Heart left ventricle (tissue), 16 donors: ENCODE measurements at regions not wholly inside any gene's neighbourhood (a gene's known extent, or its start where the extent isn't known, plus 50 kb on each side); places are given as distances from the start of the nearest gene placed in this dataset.
A peak's percentile ranks its signal among the peaks of the same experiment; 100 is the strongest.

ENCODE experiments used
- ATAC-seq, 4 donors: fragments of 200-7000 bp; cut with Tn5 transposase; one replicate each; pipeline ENCODE4 v1.9.1; 2020 to 2022; ENCODE audit warnings: moderate library complexity in 4 of 4, mild to moderate bottlenecking in 3 of 4, moderate number of reproducible peaks in 1 of 4
- DNase-seq, 5 donors: peaks; one replicate each; pipeline ENCODE4 v3.0.0-alpha.2; 2020
- H3K27ac ChIP-seq, 12 donors: fragments of 200-600 bp; sonication (generic) in 4 of 12; one replicate each; pipeline versions ENCODE4 v1.5.0 to v1.8.0; 2016 to 2022; ENCODE audit warnings: mild to moderate bottlenecking in 2 of 12
- H3K27me3 ChIP-seq, 9 donors: fragments of 200-600 bp; sonication (generic) in 2 of 9; one replicate each; pipeline versions ENCODE4 v1.5.1 to v1.8.0; 2016 to 2022; ENCODE audit warnings: mild to moderate bottlenecking in 3 of 9
- H3K36me3 ChIP-seq, 9 donors: fragments of 200-600 bp; sonication (generic) in 2 of 9; one replicate each; pipeline versions ENCODE4 v1.5.0 to v1.8.0; 2018 to 2022; ENCODE audit warnings: mild to moderate bottlenecking in 2 of 9
- H3K4me1 ChIP-seq, 12 donors: fragments of 200-600 bp; sonication (generic) in 4 of 12; one replicate each; pipeline versions ENCODE4 v1.5.0 to v1.8.0; 2016 to 2022; ENCODE audit warnings: mild to moderate bottlenecking in 3 of 12
- H3K4me3 ChIP-seq, 12 donors: fragments of 200-600 bp; sonication (generic) in 4 of 12; one replicate each; pipeline versions ENCODE4 v1.5.0 to v1.8.0; 2017 to 2022; ENCODE audit warnings: mild to moderate bottlenecking in 9 of 12, moderate library complexity in 4 of 12
- H3K9me3 ChIP-seq, 12 donors: fragments of 200-600 bp; sonication (generic) in 4 of 12; one replicate each; pipeline versions ENCODE4 v1.5.0 to v1.8.0; 2016 to 2022; ENCODE audit warnings: mild to moderate bottlenecking in 1 of 12
- POLR2A ChIP-seq, 2 donors: fragments of 450-650 bp; IDR thresholded peaks; one replicate each; pipeline ENCODE4 v1.6.1; 2017; ENCODE audit warnings: antibody characterized with exemption in 2 of 2, mild to moderate bottlenecking in 2 of 2, moderate library complexity in 2 of 2
- WGBS, 4 donors: extraction: QIAGEN DNeasy Blood & Tissue Kit in 2 of 4; methylation state at CpG; one replicate each; pipeline versions ENCODE4 v1.1.5 to v1.1.7; 2013 to 2018; 5-methylcytosine and 5-hydroxymethylcytosine counted together
- intact Hi-C, 10 donors: fragments of 100-400 bp; cut with DNase I; formaldehyde crosslinking; loops; one replicate each; pipeline versions ENCODE4 v1.11.1 to v1.14.2; 2022
- TF ChIP-seq, protein P1 (sequence below), 12 donors: fragments of 200-600 bp; sonication (generic) in 4 of 12; IDR thresholded peaks; one replicate each; pipeline versions ENCODE4 v1.5.0 to v1.8.0; 2018 to 2022; ENCODE audit warnings: antibody characterized with exemption in 12 of 12, mild to moderate bottlenecking in 5 of 12
- donor health status: ischemic (EF 13 %, LVEDD 7.1; RV severe dilation, severe dysfunction).
- donor health status: healthy with polysubstance abuse.
- donor health status: DM: no; HTN: yes; CAD: no.
- donor health status: DM: no; HTN: no; CAD: no.
- donor health status: ischemic (EF 25% LVEDD 6.9; RV normal size, moderate dysfunction).
- donor health status: ischemic (EF 25% LVEDD 5.7; RV mildly dilated, moderate dysfunction).
- donor health status: healthy.
- donor health status: DM: yes; HTN: yes; CAD: no.
- donor health status: ischemic (EF 35%, LVEDD 5.7; RV mildly dilated, moderate dysfunction).
- donor health status: nonischemic (EF 11% LVEDD 7.7; RV severe dilation, severe dysfunction).
- donor health status: DM: yes; HTN: yes; CAD: no.
- donor health status: PGD.
- donor health status: ischemic (EF 29% LVEDD 5.4; RV normal size, mild dysfunction).
- donor health status: nonischemic (EF 23%, LVEDD 6.1; RV moderate dilation, normal function).

DNA sequence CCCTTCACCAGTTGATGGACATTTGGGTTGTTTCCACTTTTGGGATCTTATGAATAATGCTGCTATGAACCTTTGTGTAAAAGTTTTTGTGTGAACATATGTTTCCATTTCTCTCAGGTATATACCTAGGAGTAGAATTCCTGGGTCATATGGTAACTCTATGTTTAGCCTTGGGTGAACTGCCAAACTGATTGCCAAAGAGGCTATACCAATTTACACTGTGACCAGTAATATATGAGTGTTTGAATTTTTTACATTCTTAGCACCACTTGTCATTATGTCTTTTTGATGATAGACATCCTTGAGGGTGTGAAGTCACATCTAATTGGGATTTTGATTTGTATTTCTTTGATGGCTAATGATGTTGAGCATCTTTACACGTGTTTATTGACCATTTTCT lies 290.1 kb downstream of the DUSP10 start:
- Histone ChIP-seq H3K36me3 (no peaks in the 10 kb centered on the region), H3K9me3 (peaks cover 0 to 9% (median 0%) of the 10 kb centered on the region in 12 donors), H3K4me1 (no peaks in the 10 kb centered on the region), H3K27ac (no peak overlapping the region), H3K27me3 (no peaks in the 10 kb centered on the region), H3K4me3 (no peak overlapping the region)
- ATAC-seq, result no peak
- DNase-seq, result no peak
- 58 to 71% (median 63%) methylated on average over 1 of the region's 1 CpG for WGBS, 4 donors
- intact Hi-C loops, result no loop called here
- no peak for TF ChIP-seq POLR2A (IDR thresholded peaks at IDR 0.05)
- TF ChIP-seq, protein P1, sequence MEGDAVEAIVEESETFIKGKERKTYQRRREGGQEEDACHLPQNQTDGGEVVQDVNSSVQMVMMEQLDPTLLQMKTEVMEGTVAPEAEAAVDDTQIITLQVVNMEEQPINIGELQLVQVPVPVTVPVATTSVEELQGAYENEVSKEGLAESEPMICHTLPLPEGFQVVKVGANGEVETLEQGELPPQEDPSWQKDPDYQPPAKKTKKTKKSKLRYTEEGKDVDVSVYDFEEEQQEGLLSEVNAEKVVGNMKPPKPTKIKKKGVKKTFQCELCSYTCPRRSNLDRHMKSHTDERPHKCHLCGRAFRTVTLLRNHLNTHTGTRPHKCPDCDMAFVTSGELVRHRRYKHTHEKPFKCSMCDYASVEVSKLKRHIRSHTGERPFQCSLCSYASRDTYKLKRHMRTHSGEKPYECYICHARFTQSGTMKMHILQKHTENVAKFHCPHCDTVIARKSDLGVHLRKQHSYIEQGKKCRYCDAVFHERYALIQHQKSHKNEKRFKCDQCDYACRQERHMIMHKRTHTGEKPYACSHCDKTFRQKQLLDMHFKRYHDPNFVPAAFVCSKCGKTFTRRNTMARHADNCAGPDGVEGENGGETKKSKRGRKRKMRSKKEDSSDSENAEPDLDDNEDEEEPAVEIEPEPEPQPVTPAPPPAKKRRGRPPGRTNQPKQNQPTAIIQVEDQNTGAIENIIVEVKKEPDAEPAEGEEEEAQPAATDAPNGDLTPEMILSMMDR (IDR thresholded peaks at IDR 0.05), result no peak

DNA sequence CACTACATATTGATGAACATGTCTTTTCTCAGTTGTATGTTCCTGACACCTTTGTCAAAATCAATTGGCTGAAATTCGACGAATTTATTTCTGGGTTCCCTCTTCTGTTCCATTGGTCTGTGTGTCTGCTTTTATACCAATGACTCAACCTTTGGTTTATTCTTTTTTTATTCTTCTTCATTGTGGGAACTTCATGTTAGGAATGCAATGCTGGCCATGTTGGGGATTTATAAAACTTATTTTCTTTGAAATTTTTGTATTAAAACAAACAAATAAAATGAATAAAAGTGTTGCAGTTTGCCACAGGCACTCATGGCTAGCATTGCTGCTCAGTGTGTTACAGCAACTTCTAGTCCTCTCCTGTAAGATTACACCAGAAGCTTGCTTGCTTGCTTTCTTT lies 287.8 kb downstream of the DUSP10 start:
- no peak for DNase-seq
- Histone ChIP-seq H3K27ac (no peak overlapping the region), H3K9me3 (peaks cover 0 to 9% (median 0%) of the 10 kb centered on the region in 12 donors), H3K36me3 (no peaks in the 10 kb centered on the region), H3K4me1 (peaks cover 0 to 7% (median 0%) of the 10 kb centered on the region in 12 donors), H3K4me3 (no peak overlapping the region), H3K27me3 (no peaks in the 10 kb centered on the region)
- intact Hi-C loops, result no loop called here
- no peak for ATAC-seq
- TF ChIP-seq, protein P1 (IDR thresholded peaks at IDR 0.05), result no peak
- TF ChIP-seq POLR2A (IDR thresholded peaks at IDR 0.05), result no peak
- 83 to 91% (median 90%) methylated on average over 2 of the region's 2 CpGs for WGBS, 4 donors

DNA sequence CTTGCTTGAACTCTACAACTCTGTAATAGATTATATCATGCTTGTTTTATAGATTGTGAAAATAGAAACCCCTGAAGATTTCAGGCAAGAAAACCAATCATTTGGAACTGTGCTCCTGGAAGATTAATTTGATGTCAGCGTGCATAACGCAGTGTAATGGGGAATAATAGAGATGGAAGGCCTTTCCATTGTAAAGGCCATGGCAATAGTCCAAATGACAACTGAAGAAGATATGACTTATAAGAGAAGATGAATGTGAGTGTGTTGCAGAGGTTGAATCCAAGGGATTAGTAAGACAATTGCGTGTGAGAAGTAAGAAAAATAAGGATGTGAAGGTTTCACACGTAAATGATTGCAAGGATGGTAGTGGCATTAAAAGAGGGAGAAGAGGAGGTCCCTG lies 285.0 kb downstream of the DUSP10 start:
- Histone ChIP-seq H3K27me3 (peaks cover 0 to 4% (median 0%) of the 10 kb centered on the region in 9 donors), H3K4me3 (no peak overlapping the region), H3K27ac (no peak overlapping the region), H3K9me3 (no peaks in the 10 kb centered on the region), H3K36me3 (no peaks in the 10 kb centered on the region), H3K4me1 (peaks cover 0 to 7% (median 0%) of the 10 kb centered on the region in 12 donors)
- TF ChIP-seq, protein P1 (IDR thresholded peaks at IDR 0.05), result no peak
- no peak for TF ChIP-seq POLR2A (IDR thresholded peaks at IDR 0.05)
- DNase-seq (no peak), ATAC-seq (no peak)
- 90 to 95% (median 93%) methylated on average over 4 of the region's 4 CpGs for WGBS, 4 donors
- intact Hi-C loops, result no loop called here

DNA sequence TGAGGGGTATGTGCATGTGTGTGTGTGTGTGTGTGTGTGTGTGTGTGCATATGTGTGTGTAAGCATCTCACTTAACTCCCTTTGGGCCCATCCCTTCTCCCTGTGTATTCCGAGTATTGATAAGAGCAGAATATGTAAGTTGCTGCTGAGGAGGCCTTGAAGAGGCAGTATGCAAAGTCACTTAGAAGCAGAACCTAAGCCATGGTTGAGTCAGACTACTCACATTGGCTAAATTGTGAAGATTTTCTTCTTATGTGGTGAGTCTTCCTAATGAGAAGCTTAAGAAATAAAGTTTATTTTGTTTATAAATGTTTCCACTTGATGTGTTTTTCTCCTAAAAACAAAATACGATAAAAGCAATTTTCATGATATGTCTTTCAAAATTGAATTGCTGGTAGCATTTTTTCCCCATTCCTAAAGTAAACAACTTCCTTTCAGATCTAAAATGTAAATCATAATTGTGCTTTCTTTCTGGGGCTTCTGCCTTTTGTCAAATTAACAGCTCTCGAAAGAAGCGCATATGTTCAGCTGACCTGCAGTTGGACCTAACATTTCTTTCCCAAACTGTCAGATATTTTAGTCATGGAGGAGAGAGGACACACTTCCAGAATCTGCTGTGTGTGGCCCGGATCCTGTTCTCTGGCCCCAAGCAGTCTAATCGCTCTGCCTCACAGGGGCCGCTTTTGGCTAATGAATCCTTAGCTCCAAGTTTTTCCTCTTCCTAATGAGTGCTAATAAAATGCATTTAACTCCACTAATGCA lies 284.0 kb downstream of the DUSP10 start:
- Histone ChIP-seq H3K27ac (peak overlapping the region in 2 of 12 donors; percentile 13 to 63), H3K4me3 (no peak overlapping the region), H3K9me3 (no peaks in the 10 kb centered on the region), H3K27me3 (peaks cover 0 to 4% (median 0%) of the 10 kb centered on the region in 9 donors), H3K36me3 (no peaks in the 10 kb centered on the region), H3K4me1 (peaks cover 0 to 7% (median 0%) of the 10 kb centered on the region in 12 donors)
- no peak for DNase-seq
- TF ChIP-seq, protein P1 (IDR thresholded peaks at IDR 0.05), result no peak
- TF ChIP-seq POLR2A (IDR thresholded peaks at IDR 0.05), result no peak
- ATAC-seq, result no peak
- WGBS, 4 donors, result 68 to 80% (median 72%) methylated on average over 7 of the region's 7 CpGs
- intact Hi-C loops, result no loop called here
